ENCODE measurements at regions not wholly inside any gene's neighbourhood (a gene's known extent, or its start where the extent isn't known, plus 50 kb on each side); places are given as distances from the start of the nearest gene placed in this dataset.

DNA sequence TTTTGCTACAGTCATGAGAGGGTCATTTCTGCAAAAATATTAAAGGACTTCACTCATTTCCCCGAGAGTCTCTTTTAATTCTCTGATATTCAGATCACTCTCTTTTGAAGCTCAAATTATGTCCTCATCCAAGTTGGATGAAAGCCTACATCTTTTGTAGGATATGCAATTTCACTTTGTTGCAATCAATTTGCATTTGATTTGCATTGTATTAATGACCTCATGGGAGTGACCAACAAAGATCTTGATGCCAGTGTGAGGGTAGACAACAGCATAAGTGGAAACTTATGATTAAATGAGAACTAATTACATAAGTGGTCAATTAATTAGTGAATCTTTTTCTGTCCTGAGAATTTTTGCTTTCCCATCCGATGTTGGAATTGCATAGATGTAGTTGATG is 60.3 kb upstream of the UPP2 start:
- Mint-ChIP-seq H3K36me3 (ENCODE audit: insufficient read depth, unreplicated experiment) (no peaks in the 10 kb centered on the region), H3K4me3 (ENCODE audit: low read depth, unreplicated experiment) (no peak overlapping the region), H3K4me1 (ENCODE audit: low read depth, unreplicated experiment) (no peaks in the 10 kb centered on the region), H3K27ac (ENCODE audit: unreplicated experiment) (no peak overlapping the region), H3K9me3 (ENCODE audit: low read depth, unreplicated experiment) (no peaks in the 10 kb centered on the region), H3K27me3 (ENCODE audit: unreplicated experiment) (no peaks in the 10 kb centered on the region)
- no TSS peak for BruUV-seq (replicated peaks)
- TF ChIP-seq, protein P1, sequence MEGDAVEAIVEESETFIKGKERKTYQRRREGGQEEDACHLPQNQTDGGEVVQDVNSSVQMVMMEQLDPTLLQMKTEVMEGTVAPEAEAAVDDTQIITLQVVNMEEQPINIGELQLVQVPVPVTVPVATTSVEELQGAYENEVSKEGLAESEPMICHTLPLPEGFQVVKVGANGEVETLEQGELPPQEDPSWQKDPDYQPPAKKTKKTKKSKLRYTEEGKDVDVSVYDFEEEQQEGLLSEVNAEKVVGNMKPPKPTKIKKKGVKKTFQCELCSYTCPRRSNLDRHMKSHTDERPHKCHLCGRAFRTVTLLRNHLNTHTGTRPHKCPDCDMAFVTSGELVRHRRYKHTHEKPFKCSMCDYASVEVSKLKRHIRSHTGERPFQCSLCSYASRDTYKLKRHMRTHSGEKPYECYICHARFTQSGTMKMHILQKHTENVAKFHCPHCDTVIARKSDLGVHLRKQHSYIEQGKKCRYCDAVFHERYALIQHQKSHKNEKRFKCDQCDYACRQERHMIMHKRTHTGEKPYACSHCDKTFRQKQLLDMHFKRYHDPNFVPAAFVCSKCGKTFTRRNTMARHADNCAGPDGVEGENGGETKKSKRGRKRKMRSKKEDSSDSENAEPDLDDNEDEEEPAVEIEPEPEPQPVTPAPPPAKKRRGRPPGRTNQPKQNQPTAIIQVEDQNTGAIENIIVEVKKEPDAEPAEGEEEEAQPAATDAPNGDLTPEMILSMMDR (IDR thresholded peaks at IDR 0.05; ENCODE audit: unreplicated experiment) = no peak
- intact Hi-C loops (cut with micrococcal nuclease; ENCODE audit: unreplicated experiment) = no loop called here
- CTCF ChIA-PET = no interaction called here
- no peak for DNase-seq

DNA sequence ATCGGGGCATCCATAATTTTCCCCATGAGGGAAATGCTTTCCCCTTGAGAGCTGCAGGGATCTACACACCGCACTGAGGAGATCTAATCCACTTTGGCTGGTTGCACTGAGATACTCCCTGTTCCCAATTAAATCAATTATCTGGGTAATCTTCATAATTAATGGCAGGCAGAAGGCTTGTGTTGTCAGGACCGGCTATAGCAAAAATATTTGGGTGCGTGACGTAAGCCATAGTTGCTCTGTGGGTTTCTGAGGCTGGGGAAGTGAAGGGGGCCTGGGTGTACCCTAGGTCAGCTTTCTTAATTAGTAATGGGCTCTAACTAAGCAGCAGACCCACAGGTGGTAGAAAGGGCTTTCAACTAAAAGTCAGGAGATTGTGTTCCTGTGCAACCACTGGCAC is 62.8 kb upstream of the UPP2 start:
- CTCF ChIA-PET = no interaction called here

DNA sequence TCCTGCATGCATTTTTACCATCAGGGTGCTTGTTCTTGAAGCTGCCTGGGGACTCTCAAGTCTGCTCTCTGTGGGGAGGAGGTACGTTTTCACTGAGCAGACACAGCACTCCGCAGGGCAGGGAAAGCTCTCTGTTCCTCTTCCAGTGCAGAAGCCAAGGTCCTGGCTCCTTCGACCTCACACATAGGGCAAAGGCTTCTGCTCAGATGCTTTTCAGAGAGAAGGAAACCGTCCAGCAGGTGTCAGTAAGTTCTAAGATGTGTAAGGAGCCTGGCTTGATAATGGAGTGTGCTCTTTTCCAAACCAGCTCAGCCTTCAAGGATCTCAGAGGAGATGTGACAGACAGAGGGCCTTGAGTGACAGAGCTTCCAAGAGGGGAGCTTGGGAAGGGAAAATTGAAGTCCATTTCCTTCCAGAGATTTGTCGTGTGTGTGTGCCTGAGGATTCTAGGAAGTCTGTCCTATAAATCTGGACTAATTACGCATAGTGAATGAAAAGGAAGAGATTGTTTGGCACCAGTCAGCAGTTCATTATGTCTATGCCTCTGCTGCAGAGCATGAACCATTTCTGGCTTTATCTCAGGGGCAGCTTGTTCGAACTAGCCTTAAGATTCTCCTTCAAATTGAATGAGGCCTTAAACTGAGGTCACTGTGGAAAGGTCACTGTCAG is 67.3 kb upstream of the UPP2 start:
- intact Hi-C loops (cut with micrococcal nuclease; ENCODE audit: unreplicated experiment) = loop anchor here (2.0 to 5.0 kb wide), 4 partner anchors 90 to 720 kb away; partner anchors contain the start of genes CCDC148 and PKP4

More for the DNA sequence above, 62.8 kb upstream of the UPP2 start:
- H3K4me1 Mint-ChIP-seq (ENCODE audit: low read depth, unreplicated experiment) = peaks cover 9% of the 10 kb centered on the region
- H3K27me3 Mint-ChIP-seq (ENCODE audit: unreplicated experiment) = no peaks in the 10 kb centered on the region
- H3K4me3 Mint-ChIP-seq (ENCODE audit: low read depth, unreplicated experiment) = no peak overlapping the region
- BruUV-seq (replicated peaks) = no TSS peak
- no peaks in the 10 kb centered on the region for H3K36me3 Mint-ChIP-seq (ENCODE audit: insufficient read depth, unreplicated experiment)
- TF ChIP-seq, protein P1 (IDR thresholded peaks at IDR 0.05; ENCODE audit: unreplicated experiment) = no peak
- H3K27ac Mint-ChIP-seq (ENCODE audit: unreplicated experiment) = no peak overlapping the region
- intact Hi-C loops (cut with micrococcal nuclease; ENCODE audit: unreplicated experiment) = no loop called here
- DNase-seq = no peak
- no peaks in the 10 kb centered on the region for H3K9me3 Mint-ChIP-seq (ENCODE audit: low read depth, unreplicated experiment)

DNA sequence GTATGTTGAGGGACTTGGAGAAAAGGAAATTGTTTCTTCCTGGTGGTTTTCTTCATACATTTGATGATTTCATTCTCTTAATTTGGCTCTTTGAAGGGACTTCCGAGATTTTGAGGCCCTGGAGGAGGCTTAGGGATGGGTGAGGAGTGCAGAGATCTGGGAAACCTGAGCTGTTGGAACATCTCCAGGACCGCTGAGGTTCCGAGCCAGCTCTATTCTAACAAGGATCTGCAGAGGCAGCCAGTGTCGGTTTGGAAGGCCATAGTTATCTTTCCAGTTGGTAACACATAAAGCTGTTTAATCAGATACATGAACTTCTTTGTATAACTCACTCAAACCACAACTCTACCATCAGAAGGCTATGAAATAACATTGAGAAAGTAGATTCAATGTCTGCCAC is 70.3 kb upstream of the UPP2 start:
- Mint-ChIP-seq H3K27ac (ENCODE audit: unreplicated experiment) (no peak overlapping the region), H3K27me3 (ENCODE audit: unreplicated experiment) (no peaks in the 10 kb centered on the region), H3K4me1 (ENCODE audit: low read depth, unreplicated experiment) (peaks cover 11% of the 10 kb centered on the region), H3K4me3 (ENCODE audit: low read depth, unreplicated experiment) (no peak overlapping the region), H3K9me3 (ENCODE audit: low read depth, unreplicated experiment) (peaks cover 4% of the 10 kb centered on the region), H3K36me3 (ENCODE audit: insufficient read depth, unreplicated experiment) (no peaks in the 10 kb centered on the region)
- no TSS peak for BruUV-seq (replicated peaks)
- no peak for DNase-seq
- CTCF ChIA-PET = interaction anchor here (0.6 kb wide), 1 partner anchor 436 kb away, joined by 3 read pairs; no protein-coding TSS in a partner anchor
- TF ChIP-seq, protein P1 (IDR thresholded peaks at IDR 0.05; ENCODE audit: unreplicated experiment) = no peak
- intact Hi-C loops (cut with micrococcal nuclease; ENCODE audit: unreplicated experiment) = loop anchor here (5.0 kb wide), 2 partner anchors 136 to 426 kb away; partner anchors contain the start of genes CCDC148 and PKP4

More for the DNA sequence above, 67.3 kb upstream of the UPP2 start:
- H3K9me3 Mint-ChIP-seq (ENCODE audit: low read depth, unreplicated experiment) = no peaks in the 10 kb centered on the region
- peaks cover 11% of the 10 kb centered on the region for H3K4me1 Mint-ChIP-seq (ENCODE audit: low read depth, unreplicated experiment)
- CTCF ChIA-PET = interaction anchor here (0.7 to 1.9 kb wide), 12 partner anchors 10 to 720 kb away, joined by 3 to 11 read pairs (median 5); partner anchors contain the start of genes CCDC148 and PKP4
- no peaks in the 10 kb centered on the region for H3K36me3 Mint-ChIP-seq (ENCODE audit: insufficient read depth, unreplicated experiment)
- no peaks in the 10 kb centered on the region for H3K27me3 Mint-ChIP-seq (ENCODE audit: unreplicated experiment)
- no peak overlapping the region for H3K27ac Mint-ChIP-seq (ENCODE audit: unreplicated experiment)
- peak; percentile 61 for DNase-seq
- BruUV-seq (replicated peaks) = no TSS peak
- TF ChIP-seq, protein P1 (IDR thresholded peaks at IDR 0.05; ENCODE audit: unreplicated experiment) = peak; percentile 50
- H3K4me3 Mint-ChIP-seq (ENCODE audit: low read depth, unreplicated experiment) = no peak overlapping the region
